Ishikawa (cell line): ENCODE measurements at regions not wholly inside any gene's neighbourhood (a gene's known extent, or its start where the extent isn't known, plus 50 kb on each side); places are given as distances from the start of the nearest gene placed in this dataset.

Experiments
- CEBPB ChIP-seq: IDR thresholded peaks from 2 replicates; pipeline ENCODE4 v1.6.1; 2012
- CREB1 ChIP-seq: IDR thresholded peaks from 2 replicates; pipeline ENCODE4 v1.6.1; 2012; ENCODE audit warnings: low read depth
- EGR1 ChIP-seq: IDR thresholded peaks from 2 replicates; pipeline ENCODE4 v1.6.1; 2012
- EP300 ChIP-seq: IDR thresholded peaks from 2 replicates; pipeline ENCODE4 v1.6.1; 2012; ENCODE audit warnings: borderline replicate concordance
- MAX ChIP-seq: IDR thresholded peaks from 2 replicates; pipeline ENCODE4 v1.6.1; 2012
- NFIC ChIP-seq: IDR thresholded peaks from 2 replicates; pipeline ENCODE4 v1.6.1; 2012
- RAD21 ChIP-seq: IDR thresholded peaks from 2 replicates; pipeline ENCODE4 v1.6.1; 2012; ENCODE audit warnings: low read depth
- TCF12 ChIP-seq: IDR thresholded peaks from 2 replicates; pipeline ENCODE4 v1.6.1; 2012; ENCODE audit warnings: low read depth
- TEAD4 ChIP-seq: IDR thresholded peaks from 2 replicates; pipeline ENCODE4 v1.6.1; 2012
- YY1 ChIP-seq: IDR thresholded peaks from 2 replicates; pipeline ENCODE4 v1.6.1; 2012; ENCODE audit warnings: low read depth
- TF ChIP-seq, protein P1 (sequence below): IDR thresholded peaks from 2 replicates; pipeline ENCODE4 v1.6.1; 2012; ENCODE audit warnings: low read depth, mild to moderate bottlenecking

- TF ChIP-seq NFIC (no peak), CREB1 (no peak), TEAD4 (no peak), MAX (no peak), YY1 (no peak), EGR1 (no peak), EP300 (no peak), RAD21 (no peak), CEBPB (no peak), TCF12 (no peak)
- TF ChIP-seq, protein P1, sequence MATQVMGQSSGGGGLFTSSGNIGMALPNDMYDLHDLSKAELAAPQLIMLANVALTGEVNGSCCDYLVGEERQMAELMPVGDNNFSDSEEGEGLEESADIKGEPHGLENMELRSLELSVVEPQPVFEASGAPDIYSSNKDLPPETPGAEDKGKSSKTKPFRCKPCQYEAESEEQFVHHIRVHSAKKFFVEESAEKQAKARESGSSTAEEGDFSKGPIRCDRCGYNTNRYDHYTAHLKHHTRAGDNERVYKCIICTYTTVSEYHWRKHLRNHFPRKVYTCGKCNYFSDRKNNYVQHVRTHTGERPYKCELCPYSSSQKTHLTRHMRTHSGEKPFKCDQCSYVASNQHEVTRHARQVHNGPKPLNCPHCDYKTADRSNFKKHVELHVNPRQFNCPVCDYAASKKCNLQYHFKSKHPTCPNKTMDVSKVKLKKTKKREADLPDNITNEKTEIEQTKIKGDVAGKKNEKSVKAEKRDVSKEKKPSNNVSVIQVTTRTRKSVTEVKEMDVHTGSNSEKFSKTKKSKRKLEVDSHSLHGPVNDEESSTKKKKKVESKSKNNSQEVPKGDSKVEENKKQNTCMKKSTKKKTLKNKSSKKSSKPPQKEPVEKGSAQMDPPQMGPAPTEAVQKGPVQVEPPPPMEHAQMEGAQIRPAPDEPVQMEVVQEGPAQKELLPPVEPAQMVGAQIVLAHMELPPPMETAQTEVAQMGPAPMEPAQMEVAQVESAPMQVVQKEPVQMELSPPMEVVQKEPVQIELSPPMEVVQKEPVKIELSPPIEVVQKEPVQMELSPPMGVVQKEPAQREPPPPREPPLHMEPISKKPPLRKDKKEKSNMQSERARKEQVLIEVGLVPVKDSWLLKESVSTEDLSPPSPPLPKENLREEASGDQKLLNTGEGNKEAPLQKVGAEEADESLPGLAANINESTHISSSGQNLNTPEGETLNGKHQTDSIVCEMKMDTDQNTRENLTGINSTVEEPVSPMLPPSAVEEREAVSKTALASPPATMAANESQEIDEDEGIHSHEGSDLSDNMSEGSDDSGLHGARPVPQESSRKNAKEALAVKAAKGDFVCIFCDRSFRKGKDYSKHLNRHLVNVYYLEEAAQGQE = no peak
Measured at GRCh38 chr16:49972961-49973360, 52.1 kb upstream of the CNEP1R1 start.
